GM19043 (cell line): ENCODE measurements at regions not wholly inside any gene's neighbourhood (a gene's known extent, or its start where the extent isn't known, plus 50 kb on each side); places are given as distances from the start of the nearest gene placed in this dataset.

Source experiments
- ATAC-seq: cut with Tn5 transposase; IDR thresholded peaks from one replicate; pipeline ENCODE4 v1.9.1; 2021; ENCODE audit warnings: low read depth; ENCODE audit not compliant: unreplicated experiment

- no peak for ATAC-seq
Observed at GRCh38 chr21:20523191-20523590, 475.0 kb upstream of the NCAM2 start.

GRCh38 chr21:20527731-20528460, 470.3 kb upstream of the NCAM2 start:
- no peak for ATAC-seq

DNA sequence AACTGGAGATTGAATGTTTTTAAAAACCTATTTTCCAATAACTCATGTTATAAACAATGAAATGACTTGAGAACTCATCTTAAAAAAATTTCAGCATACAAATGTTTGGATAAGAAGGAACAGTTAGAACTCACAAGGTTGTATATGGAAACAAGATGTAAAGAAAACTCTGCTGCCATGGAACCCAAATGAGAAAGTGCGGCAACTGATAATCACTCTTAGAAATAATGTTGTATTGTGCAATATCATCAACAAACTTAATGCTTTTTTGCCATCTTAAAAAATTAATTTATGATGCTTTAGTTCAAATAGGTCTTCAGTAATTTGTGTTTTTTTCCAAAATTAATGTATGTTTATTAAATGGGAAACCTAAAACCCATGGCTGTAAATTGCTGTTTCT, 461.1 kb upstream of the NCAM2 start:
- no peak for ATAC-seq

DNA sequence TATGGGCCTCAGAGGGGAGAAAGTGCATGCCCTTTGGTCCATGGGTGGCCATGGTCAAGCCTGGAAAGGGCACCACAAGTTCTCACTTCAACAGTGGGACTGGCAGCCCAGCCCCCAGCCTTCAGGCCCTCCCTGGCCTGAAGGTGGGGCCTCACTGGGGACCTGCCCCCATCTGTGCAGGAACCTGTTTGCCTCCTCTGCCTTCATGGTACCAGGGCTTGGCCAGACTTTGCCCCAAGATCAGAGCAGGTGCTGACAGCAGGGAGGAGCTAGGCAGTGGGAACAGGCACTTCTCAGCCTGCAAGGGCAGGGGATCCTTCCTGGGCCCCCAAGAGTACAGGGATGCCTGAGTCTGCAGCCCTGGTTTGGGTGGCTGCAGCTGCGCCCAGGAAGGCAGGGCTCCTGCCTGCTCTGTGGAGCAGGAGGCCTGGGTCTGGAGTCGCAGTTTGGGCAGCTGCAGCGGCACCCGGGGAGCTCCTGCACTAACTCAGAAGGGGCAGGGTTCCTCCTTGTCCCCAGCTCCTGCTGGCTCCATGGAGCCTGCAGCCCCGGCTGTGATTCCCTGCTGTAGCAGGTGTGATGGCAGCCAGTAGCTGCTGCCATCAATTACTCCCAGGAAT, 460.1 kb upstream of the NCAM2 start:
- ATAC-seq: no peak

- ATAC-seq: no peak
Observed at GRCh38 chr21:20545454-20545853, 452.8 kb upstream of the NCAM2 start.

DNA sequence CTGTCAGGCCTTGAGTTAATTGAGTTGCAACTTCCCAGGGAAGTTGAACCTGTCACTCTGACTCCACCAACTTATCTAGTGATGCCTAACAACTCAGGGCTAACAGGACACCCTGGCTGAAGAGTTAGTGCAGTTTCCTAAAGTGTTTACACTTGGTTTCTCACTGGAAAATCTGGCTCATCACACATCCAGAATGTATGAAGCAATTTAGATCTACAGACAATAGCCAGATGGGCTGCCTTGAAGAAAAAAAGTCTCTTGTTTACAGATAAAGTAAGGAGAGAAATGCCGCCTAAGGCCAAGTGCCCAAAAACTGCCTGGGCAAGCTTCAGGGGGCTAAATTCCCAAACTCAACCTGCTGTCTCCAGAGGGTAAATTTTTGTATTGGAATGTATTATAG, 446.3 kb upstream of the NCAM2 start:
- no peak for ATAC-seq

GRCh38 chr21:20554785-20555184, 443.4 kb upstream of the NCAM2 start:
- ATAC-seq: no peak

GRCh38 chr21:20570824-20571232, 427.4 kb upstream of the NCAM2 start:
- no peak for ATAC-seq

GRCh38 chr21:20572582-20572981, 425.6 kb upstream of the NCAM2 start:
- no peak for ATAC-seq

DNA sequence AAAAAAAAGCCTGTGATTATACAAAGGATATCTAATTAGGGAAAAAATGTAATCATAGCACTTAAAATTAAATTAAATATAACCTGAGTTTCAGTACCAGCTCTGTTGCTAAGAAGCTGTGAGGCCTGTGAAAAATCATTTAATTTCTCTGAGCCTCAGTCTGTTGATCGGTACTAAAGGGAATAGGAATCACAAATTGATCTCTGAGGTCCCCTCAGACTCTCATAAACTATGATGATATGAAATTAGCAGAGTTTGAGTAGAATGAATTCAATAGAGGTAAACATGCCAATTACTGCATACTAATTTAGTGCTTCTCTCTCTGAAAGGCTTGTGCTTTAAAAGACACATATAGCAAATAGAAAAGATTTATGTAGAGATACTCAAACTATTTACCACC, 416.8 kb upstream of the NCAM2 start:
- ATAC-seq: no peak

DNA sequence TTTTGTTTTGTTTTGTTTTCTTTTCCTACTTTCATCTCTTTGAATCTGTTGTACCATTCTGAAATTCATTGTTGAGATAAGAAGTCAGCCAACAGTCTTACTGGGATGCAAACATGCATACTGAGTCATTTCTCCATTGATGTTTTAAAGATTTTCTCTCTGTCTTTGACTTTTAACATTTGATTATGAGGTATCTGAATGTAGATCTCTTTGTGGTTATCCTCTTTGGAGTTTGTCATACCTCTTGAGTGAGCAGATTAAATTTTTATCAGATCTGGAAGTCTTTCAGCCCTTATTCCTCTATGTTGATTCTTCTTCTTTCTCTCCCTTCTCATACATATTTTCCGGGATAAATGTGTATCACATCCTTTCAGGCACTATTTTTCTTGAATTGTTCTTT, 406.9 kb upstream of the NCAM2 start:
- ATAC-seq: no peak

- no peak for ATAC-seq
Observed at GRCh38 chr21:20592463-20592862, 405.7 kb upstream of the NCAM2 start.

DNA sequence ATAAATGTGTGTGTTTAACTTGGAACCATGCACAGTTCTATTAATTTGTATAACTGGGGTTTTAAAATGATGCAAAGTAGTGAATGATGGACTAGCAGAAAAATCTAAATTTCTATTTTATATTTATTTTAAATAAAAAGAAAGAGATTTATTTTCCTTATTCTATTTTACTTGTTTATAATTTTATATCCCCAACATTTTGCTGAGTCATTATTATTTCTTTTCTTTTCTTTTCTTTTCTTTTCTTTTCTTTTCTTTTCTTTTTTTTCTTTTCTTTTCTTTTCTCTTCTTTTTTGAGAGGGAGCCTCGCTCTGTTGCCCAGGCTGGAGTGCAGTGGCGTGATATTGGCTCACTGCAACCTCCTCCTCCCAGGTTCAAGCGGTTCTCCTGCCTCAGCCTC, 395.0 kb upstream of the NCAM2 start:
- no peak for ATAC-seq

GRCh38 chr21:20611008-20611407, 387.2 kb upstream of the NCAM2 start:
- no peak for ATAC-seq

DNA sequence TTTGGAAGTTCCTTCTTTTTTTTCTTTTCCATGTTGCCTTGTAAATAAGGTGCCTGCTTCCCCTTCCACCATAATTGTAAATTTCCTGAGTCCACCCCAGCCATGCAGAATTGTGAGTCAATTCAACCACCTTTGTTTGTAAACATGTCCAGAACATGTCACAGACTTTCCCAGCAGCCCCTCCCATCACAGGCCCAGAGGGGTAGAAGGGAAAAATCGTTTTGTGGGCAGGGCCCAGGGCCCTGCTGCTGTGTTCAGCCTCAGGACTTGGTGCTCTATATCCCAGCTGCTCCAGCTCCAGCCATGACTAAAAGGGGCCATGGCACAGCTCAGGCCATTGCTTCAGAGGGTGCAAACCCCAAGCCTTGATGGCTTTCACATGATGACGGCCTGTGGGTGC, 384.6 kb upstream of the NCAM2 start:
- ATAC-seq: no peak

DNA sequence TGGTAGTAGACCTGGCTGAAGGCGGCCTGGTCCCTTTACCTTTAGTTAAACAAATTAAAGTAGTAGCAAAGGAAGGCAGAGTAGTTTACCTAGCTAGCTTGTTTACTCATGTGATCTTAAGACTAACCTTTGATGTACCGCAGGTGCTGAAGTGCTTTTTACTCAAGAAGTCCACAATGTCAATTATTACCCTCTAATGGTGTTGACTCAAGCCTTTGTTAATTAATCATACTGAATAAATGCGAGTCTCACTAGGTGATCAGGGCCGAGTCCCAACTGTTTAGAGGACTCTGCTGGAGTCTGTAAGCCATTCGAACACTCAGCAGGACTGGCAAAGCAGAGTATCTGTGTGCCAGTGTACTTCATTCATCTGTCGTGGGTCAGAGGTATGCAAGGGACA, 381.1 kb upstream of the NCAM2 start:
- ATAC-seq: no peak

- no peak for ATAC-seq
Observed at GRCh38 chr21:20618878-20619277, 379.3 kb upstream of the NCAM2 start.

DNA sequence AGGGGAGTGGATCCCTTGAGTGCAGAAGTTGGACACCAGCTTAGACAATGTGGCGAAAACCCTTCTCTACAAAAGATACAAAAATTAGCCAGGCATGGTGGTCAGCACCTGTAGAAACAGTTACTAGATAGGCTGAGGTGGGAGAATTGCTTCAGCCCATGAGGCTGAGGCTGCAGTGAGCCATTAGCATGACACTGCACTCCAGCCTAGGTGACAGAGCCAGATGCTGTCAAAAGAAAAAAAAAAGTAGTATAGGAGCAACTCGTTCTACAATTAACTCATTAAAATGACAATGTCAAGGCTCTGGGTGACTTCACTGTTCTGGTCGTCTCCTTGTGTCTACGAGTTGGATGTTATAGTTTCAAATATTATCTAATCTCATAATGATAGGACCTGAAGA, 370.6 kb upstream of the NCAM2 start:
- ATAC-seq: no peak

GRCh38 chr21:20631633-20632032, 366.6 kb upstream of the NCAM2 start:
- ATAC-seq: no peak

- no peak for ATAC-seq
Observed at GRCh38 chr21:20639026-20639425, 359.2 kb upstream of the NCAM2 start.

- ATAC-seq: no peak
Observed at GRCh38 chr21:20641241-20641640, 357.0 kb upstream of the NCAM2 start.

GRCh38 chr21:20642681-20643080, 355.5 kb upstream of the NCAM2 start:
- no peak for ATAC-seq

DNA sequence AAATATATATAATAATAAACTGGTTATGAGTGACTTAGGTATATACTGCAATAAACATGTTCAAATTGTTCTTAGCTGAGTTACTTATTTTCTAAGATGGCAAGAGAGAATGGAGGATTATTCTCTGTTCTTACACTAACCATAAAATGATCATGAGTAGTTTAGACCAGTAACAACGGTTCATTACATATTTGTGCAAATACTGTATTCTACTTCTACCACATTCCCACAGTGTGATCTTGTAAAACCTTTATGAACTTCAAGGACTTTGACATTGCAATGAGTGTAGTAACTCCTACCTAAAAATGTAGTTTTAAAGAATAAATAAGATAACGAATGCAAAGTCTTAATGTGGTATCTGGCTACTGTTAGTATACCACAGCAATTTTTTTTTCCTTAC, 353.7 kb upstream of the NCAM2 start:
- ATAC-seq: no peak
